ENCODE measurements at regions not wholly inside any gene's neighbourhood (a gene's known extent, or its start where the extent isn't known, plus 50 kb on each side); places are given as distances from the start of the nearest gene placed in this dataset.

- no peak for TF ChIP-seq CTCF (IDR thresholded peaks at IDR 0.05; ENCODE audit: low read depth, low read length, poor library complexity, severe bottlenecking)
- TF ChIP-seq EZH2phosphoT487 (IDR thresholded peaks at IDR 0.05; ENCODE audit: borderline replicate concordance, low read length): no peak
Measured at GRCh38 chr1:191460234-191460633, 698.0 kb upstream of the RGS18 start.
